Femur (tissue), 1 donor: ENCODE measurements at regions not wholly inside any gene's neighbourhood (a gene's known extent, or its start where the extent isn't known, plus 50 kb on each side); places are given as distances from the start of the nearest gene placed in this dataset.
"Not testable (repeated sequence)": the region's sequence is repeated elsewhere in the genome, so short reads cannot be mapped to it uniquely, and the experiment has no call there.

Source experiments
- DNase-seq: peaks from one replicate; pipeline ENCODE4 v3.0.0-alpha.2; 2017

DNA sequence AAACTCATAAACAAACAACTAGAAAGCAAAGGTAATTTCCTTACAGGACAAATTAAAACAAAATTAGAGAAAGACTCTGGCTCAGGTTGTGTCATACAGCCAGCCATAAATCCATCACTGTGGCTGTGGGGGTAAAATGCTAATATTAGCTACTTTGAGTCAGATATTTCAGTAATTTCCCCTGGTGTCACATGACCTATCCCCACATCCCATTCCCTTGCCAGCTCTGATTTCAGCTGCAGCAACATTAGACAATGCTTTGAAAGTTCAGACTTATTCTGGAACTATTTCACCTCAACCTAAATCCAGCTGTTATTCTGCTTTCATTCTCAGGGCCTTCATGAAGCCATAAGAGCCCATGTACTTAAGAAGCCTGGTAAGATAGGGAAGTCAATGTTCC is 55.3 kb downstream of the RPL10L start:
- no peak for DNase-seq

DNA sequence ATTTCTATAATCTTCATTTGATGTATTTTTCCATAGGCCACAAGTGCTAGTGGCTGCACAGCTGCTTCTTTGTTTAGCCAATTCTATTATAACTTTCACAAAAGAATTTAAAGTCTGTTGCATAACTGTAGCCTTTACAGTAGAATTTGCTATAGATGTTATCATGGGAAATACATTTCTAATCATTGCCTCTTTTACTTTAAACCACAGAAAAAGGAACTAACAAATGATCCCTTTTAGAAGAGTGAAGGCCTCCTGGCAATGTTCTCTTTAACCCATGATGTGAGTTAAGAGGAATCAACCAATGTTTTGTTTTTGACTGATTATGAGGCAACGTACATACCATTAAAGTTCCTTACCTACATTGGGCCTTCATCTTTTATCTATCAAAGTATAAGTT is 68.8 kb downstream of the RPL10L start:
- no peak for DNase-seq

GRCh38 chr14:46581036-46581671 is 70.4 kb downstream of the RPL10L start:
- peak; percentile 18 for DNase-seq

DNA sequence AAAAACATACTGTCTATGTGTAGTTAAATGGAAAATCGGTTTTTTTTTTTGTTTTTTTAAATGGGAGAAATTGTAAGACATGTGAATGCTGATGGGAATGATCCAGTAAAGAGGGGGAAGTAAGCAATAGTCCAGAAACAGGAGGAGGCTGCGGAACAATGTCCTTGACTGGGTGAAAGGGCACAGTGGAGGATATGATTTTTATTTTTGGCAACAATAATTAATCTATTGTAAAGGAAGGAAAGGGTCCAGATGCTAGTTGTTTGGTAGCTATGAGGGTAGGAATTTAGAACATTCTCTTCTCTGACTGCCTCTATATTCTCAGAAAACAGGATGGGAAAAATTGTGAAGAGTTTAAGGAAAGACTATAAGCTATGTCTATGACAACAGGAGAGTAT is 76.6 kb downstream of the RPL10L start:
- DNase-seq: no peak

DNA sequence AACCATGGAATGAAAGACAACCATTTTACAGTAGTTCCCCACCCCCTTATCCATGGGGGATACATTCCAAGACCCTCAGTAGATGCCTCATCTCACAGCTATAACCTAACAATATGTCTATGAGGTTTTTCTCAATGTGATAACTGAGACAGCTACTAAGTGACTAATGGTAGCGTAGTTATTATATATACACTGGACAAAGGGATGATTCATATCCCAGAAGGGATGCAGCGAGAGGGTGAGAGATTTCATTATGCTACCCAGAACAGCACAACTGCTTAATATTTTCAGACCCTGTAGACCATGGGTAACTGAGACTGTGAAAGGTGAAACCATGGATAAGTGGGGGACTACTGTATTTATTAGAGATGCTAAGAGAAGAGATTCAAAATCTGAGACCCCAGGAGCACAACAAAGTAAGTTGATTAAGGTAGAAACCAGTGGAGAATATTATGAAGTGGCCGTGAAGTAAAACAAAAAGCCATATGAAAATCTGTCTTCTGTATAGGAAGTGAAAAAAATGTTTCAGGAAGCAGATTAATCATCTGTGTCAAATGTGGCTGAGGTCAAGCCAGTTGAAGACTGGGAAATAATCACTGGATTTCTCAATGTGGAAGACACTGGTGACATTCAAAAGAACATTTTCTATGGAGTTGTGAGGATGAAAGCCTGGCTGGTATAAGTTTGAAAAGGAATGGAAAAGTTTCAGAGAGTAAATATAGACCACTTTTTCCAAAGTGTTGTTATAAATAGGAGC is 77.2 kb downstream of the RPL10L start:
- no peak for DNase-seq

- no peak for DNase-seq
Observed at GRCh38 chr14:46573498-46573897, 78.1 kb downstream of the RPL10L start.

DNA sequence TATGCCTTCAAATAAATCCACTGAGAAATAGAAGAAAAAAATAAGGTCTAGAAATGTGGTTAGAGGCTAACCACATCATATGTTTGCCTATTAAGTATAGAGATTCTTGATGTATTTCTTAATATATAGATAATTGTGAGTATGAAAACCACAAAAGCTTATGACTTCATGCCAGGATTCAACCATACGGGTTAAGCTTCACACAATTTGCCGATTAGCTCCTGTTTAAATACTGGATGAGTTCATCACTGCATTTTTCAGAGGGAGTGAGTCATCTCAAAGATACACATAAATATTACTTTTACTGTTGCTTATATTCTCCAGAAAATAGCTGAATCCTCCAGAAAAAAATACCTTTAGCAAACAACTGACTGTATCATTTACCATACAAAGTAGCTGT is 79.6 kb downstream of the RPL10L start:
- no peak for DNase-seq

- DNase-seq: not testable (repeated sequence)
Observed at GRCh38 chr14:46568161-46568560, 83.4 kb downstream of the RPL10L start.

DNA sequence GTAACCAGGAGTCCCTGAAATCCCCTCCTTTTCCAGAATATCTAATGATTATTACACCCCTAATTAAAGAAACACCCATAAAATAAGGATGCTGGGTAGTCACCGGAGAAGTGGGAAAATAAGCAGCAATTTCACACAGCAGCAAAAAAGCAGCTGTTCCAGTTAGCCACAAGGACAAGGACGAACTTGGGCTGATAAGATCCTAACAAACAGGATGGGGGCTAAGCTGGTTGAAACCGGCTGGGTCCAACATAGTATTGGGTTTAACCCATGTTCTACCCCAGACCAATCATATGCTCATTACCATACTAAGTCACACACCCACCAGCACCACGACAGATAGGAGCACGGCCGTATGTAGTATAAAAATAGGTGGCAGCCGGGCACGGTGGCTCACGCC is 100.7 kb downstream of the RPL10L start:
- DNase-seq: no peak

- DNase-seq: no peak
Observed at GRCh38 chr14:46540986-46541385, 110.6 kb downstream of the RPL10L start.

DNA sequence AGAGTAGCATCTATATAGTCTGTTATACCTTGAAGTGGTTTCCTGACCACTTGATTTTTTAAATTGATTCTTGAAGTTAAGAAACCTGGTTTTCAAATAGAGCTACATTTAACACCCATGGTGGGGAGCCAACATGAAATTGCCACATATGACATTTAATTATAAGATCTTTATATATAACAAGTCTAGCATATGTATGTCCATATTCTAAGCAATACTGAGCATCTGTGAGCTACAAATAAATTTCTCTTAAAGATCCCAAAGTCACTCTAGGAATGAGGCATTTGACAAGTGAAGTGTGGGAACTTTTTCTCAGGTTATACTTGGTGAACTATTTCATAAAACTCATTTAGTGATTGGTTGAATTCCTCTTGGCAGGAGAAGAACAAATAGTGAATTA is 132.5 kb downstream of the RPL10L start:
- no peak for DNase-seq

GRCh38 chr14:46508752-46509151 is 142.8 kb downstream of the RPL10L start:
- not testable (repeated sequence) for DNase-seq

DNA sequence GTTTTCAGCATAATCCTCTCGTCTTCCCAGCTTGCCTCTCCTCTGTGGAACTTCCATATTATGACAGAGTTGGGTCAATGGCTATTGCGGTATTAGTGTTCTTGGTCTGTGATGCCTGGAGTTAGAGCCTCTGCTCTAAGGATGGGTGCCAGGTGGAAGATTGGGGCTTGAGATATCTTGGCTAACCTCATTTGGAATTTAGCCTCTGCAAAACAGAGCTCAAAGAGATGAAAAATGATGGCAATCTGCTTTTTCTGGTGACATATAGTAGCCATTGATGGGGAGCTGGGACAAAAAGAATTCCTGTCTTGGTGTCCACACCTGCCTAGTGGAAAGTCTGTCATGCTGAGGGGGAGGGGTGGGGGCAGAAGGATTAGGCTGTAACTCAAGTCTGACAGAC is 152.1 kb downstream of the RPL10L start:
- DNase-seq: no peak

DNA sequence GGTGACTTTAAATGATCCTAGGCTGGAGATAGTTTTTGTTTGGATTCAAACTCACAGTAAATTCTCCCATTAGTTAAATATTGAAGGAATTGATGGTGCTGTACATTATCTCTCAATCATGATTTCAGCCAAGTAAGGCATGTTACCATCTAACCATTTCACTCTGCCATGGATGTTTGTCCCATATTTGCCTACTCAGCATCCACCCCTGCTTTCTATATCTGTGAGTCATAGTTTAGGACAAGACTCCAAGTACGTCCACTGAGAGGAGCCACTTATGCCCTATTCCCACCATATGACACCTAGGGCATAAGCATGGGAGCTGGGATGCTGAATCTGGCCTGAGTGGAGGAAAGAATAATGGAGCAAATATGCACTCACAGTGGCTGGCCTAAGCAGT is 155.2 kb downstream of the RPL10L start:
- no peak for DNase-seq

GRCh38 chr14:46490238-46490685 is 161.3 kb downstream of the RPL10L start:
- DNase-seq: no peak

DNA sequence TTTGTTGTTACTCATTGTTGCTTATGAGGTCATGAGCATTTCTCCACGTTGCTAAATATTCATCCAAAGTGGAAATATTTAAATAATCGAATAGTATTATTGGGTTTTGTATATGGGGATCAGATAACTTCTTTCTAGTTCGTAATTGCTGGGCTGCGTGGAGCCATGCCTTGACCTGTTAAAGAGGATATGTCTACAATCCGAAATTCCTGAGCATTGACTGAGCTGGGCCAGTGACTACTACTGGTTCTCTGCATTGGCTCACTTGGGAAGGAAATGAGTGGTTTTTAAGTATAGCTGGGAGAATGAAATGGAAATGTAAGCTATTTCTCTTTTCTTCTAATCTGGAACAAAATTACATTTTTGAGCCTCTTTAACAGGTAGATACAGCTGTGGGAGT is 163.2 kb downstream of the RPL10L start:
- DNase-seq: no peak

DNA sequence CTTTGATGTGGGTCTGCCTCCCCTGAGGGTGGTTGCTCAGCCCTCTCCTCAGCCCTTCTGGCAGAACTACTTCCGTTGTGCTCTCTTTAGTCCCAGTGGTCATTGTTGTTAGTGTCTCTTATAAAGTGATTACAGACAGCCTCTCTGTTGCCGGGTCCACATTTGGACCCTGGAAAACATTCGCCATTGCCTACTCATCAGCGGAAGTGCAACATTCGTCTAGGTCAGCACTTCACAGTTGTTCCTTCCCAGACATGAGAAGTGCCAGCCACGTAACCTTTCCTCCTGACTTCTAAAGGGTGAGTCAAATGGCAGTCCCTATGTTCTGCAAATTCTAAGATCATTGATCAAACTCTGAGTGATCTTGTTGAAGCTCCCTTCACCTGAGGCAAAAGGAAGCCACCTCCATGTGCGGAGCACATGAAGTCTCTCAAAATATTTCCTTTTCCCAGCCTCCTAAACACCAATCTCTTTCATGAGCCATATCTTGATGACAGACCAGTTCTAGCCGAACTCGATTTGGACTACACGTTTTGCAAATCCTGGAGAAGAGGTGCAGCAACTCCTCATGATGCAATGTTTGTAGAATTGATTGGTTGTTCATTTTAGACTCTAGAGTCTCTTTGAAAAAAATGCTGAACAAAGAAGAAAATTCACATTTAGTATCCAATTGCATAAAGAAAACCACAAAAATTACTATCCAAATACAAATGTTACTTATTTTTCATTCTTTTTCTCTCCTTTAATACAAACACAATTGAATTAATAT is 163.8 kb downstream of the RPL10L start:
- no peak for DNase-seq

DNA sequence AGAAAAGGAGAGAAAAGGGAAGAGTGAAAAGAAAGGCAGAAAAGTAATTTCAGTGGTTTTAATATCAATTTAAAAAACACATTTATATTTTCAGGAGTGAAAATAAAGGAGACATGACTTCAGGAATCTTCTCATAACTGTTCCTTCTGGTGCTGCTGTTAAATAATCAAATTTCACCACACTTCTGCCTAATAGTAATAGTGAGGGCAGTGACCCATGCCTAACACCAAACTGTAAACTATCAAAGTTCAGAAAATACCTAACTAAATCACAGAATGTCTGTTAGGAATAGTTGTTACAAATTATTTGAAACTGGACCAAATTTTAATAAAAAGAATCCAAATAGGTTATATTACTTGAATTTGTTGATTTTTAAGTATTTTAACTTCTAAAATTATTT is 169.4 kb downstream of the RPL10L start:
- DNase-seq: no peak

GRCh38 chr14:46480817-46481216 is 170.8 kb downstream of the RPL10L start:
- DNase-seq: no peak

GRCh38 chr14:46472261-46472660 is 179.3 kb downstream of the RPL10L start:
- DNase-seq: no peak

- no peak for DNase-seq
Observed at GRCh38 chr14:46464341-46464740, 187.2 kb downstream of the RPL10L start.

GRCh38 chr14:46451800-46452199 is 199.8 kb downstream of the RPL10L start:
- no peak for DNase-seq

GRCh38 chr14:46444666-46445065 is 206.9 kb downstream of the RPL10L start:
- no peak for DNase-seq

DNA sequence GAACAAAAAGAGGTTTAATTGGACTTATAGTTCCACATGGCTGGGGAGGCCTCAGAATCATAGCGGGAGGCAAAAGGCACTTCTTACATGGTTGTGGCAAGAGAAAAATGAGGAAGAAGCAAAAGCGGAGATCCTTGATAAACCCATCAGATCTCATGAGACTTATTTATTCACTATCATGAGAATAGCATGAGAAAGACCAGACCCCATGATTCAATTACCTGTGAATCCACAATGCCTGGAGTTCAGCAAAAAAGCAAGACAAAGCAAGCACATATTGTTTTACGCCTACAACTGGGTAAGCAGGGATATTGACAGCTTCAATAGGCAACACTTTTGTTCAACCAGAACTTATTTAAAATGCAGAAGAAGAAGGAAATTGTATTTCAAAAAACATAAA is 218.2 kb downstream of the RPL10L start:
- DNase-seq: no peak
